CD4-positive, alpha-beta T cell (primary cell): ENCODE measurements at regions not wholly inside any gene's neighbourhood (a gene's known extent, or its start where the extent isn't known, plus 50 kb on each side); places are given as distances from the start of the nearest gene placed in this dataset.
"Not testable (repeated sequence)": the region's sequence is repeated elsewhere in the genome, so short reads cannot be mapped to it uniquely, and the experiment has no call there.

ENCODE experiments used
- ATAC-seq: fragments of 200-7000 bp; cut with Tn5 transposase; one replicate; pipeline ENCODE4 v1.10.0; 2022; ENCODE audit warnings: mild to moderate bottlenecking; ENCODE audit not compliant: poor library complexity
- CTCF ChIA-PET: fragments of 350-600 bp; sonication (Branson Sonifier 250); formaldehyde crosslinking; loops from one replicate; lab custom pipeline; 2021; ENCODE audit warnings: antibody characterized with exemption, inconsistent platforms; lab: Charles Lee
- POLR2A ChIA-PET: fragments of 350-600 bp; sonication (Branson Sonifier 250); formaldehyde crosslinking; loops from one replicate; lab custom pipeline; 2021; ENCODE audit warnings: antibody characterized with exemption, inconsistent platforms; lab: Charles Lee
- DNase-seq, 14 experiments: peaks; one replicate each; pipeline ENCODE4 v3.0.0-alpha.2; 2013 to 2020; ENCODE audit warnings: mixed read lengths in 2 of 14
- H3K27ac ChIP-seq, 2 donors: one replicate each; pipeline versions ENCODE4 v1.5.1 to v1.7.0; 2013; ENCODE audit warnings: low read length in 2 of 2, low read depth in 1 of 2, mild to moderate bottlenecking in 1 of 2
- H3K27me3 ChIP-seq, 2 experiments: 1 replicate in 1 of 2; 2 replicates in 1 of 2; pipeline versions ENCODE4 v1.6.1 to v1.7.0; 2013; ENCODE audit warnings: low read length in 2 of 2, control low read depth in 1 of 2, mild to moderate bottlenecking in 1 of 2, moderate library complexity in 1 of 2; ENCODE audit not compliant: insufficient read depth in 2 of 2, control insufficient read depth in 1 of 2
- H3K36me3 ChIP-seq: one replicate; pipeline ENCODE4 v1.6.1; 2013; ENCODE audit warnings: low read length, control low read depth; ENCODE audit not compliant: insufficient read depth
- H3K4me1 ChIP-seq: one replicate; pipeline ENCODE4 v1.6.1; 2013; ENCODE audit warnings: low read length, control low read depth; ENCODE audit not compliant: insufficient read depth
- H3K4me3 ChIP-seq: one replicate; pipeline ENCODE4 v1.5.1; 2013; ENCODE audit warnings: mild to moderate bottlenecking, low read length, moderate library complexity
- H3K9me3 ChIP-seq, 2 experiments: 1 replicate in 1 of 2; 2 replicates in 1 of 2; pipeline versions ENCODE4 v1.6.1 to v1.7.0; 2013; ENCODE audit warnings: low read length in 2 of 2, mild to moderate bottlenecking in 2 of 2, control low read depth in 1 of 2, moderate library complexity in 1 of 2; ENCODE audit not compliant: control insufficient read depth in 1 of 2, insufficient read depth in 1 of 2
- H3K27ac Mint-ChIP-seq: one replicate; pipeline ENCODE4 v1.8.0; 2020; ENCODE audit warnings: mixed read lengths
- H3K27me3 Mint-ChIP-seq: one replicate; pipeline ENCODE4 v1.8.0; 2021; ENCODE audit warnings: mixed read lengths
- H3K36me3 Mint-ChIP-seq: one replicate; pipeline ENCODE4 v1.8.0; 2021; ENCODE audit warnings: low read depth, mixed read lengths
- H3K4me1 Mint-ChIP-seq: one replicate; pipeline ENCODE4 v1.8.0; 2021; ENCODE audit warnings: low read depth, mixed read lengths
- H3K4me3 Mint-ChIP-seq: one replicate; pipeline ENCODE4 v1.8.0; 2020; ENCODE audit warnings: mild to moderate bottlenecking, mixed read lengths
- H3K9me3 Mint-ChIP-seq: one replicate; pipeline ENCODE4 v1.8.0; 2020; ENCODE audit warnings: mixed read lengths
- intact Hi-C, 2 experiments: fragments of 100-400 bp; cut with DNase I in 1 of 2; cut with micrococcal nuclease in 1 of 2; formaldehyde crosslinking; loops; one replicate each; pipeline versions ENCODE4 v1.15.1 to v1.9.0; 2023 to 2025; cut with DNase I, micrococcal nuclease
- TF ChIP-seq, protein P1 (sequence below): fragments of 200-600 bp; IDR thresholded peaks from one replicate; pipeline ENCODE4 v1.8.0; 2022; ENCODE audit warnings: antibody characterized with exemption, mild to moderate bottlenecking

DNA sequence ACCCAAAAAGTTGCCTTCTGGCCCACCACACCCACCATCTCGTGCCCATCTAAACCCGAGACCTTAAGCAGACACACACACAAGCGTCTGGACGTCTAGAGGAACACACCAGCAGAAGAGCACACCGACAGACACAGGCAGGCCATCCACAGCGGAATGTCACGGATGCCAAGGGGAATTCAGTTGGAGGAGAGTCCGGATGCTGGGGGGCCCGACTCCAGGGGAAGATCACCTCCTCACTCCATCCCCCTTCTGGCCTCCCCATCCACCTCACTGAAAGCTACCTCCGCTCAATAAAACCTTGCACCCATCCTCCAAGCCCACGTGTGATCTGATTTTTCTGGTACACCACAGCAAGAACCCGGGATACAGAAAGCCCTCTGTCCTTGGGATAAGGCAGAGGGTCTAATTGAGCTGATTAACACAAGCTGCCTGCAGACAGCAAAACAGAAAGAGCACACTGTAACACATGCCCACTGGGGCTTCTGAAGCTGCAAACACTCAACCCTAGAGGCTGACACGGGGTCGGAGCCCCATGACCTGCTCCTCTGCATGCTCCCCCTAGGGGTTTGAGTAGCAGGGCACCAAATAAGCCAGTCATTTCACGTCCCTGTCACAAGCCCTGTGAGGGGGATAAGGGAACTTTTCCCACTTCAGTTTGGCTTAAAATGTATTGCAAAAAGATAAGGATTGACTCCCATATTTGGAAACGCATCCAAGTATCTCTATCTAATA, 339.6 kb upstream of the PCDH10 start:
- no peaks in the 10 kb centered on the region for H3K36me3 Mint-ChIP-seq
- CTCF ChIA-PET = no interaction called here
- no peaks in the 10 kb centered on the region for H3K36me3 ChIP-seq
- ATAC-seq = no peak
- H3K27me3 ChIP-seq = no peaks in the 10 kb centered on the region
- TF ChIP-seq, protein P1, sequence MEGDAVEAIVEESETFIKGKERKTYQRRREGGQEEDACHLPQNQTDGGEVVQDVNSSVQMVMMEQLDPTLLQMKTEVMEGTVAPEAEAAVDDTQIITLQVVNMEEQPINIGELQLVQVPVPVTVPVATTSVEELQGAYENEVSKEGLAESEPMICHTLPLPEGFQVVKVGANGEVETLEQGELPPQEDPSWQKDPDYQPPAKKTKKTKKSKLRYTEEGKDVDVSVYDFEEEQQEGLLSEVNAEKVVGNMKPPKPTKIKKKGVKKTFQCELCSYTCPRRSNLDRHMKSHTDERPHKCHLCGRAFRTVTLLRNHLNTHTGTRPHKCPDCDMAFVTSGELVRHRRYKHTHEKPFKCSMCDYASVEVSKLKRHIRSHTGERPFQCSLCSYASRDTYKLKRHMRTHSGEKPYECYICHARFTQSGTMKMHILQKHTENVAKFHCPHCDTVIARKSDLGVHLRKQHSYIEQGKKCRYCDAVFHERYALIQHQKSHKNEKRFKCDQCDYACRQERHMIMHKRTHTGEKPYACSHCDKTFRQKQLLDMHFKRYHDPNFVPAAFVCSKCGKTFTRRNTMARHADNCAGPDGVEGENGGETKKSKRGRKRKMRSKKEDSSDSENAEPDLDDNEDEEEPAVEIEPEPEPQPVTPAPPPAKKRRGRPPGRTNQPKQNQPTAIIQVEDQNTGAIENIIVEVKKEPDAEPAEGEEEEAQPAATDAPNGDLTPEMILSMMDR = no peak
- H3K4me3 ChIP-seq = no peak overlapping the region
- H3K27ac ChIP-seq = no peak overlapping the region
- POLR2A ChIA-PET = no interaction called here
- no peaks in the 10 kb centered on the region for H3K9me3 Mint-ChIP-seq
- H3K27ac Mint-ChIP-seq = no peak overlapping the region
- H3K4me1 Mint-ChIP-seq = no peaks in the 10 kb centered on the region
- H3K9me3 ChIP-seq = peaks cover 0 to 8% of the 10 kb centered on the region in 2 experiments
- H3K4me1 ChIP-seq = no peaks in the 10 kb centered on the region
- H3K4me3 Mint-ChIP-seq = no peak overlapping the region
- intact Hi-C loops = no loop called here
- DNase-seq = no peak
- no peaks in the 10 kb centered on the region for H3K27me3 Mint-ChIP-seq

DNA sequence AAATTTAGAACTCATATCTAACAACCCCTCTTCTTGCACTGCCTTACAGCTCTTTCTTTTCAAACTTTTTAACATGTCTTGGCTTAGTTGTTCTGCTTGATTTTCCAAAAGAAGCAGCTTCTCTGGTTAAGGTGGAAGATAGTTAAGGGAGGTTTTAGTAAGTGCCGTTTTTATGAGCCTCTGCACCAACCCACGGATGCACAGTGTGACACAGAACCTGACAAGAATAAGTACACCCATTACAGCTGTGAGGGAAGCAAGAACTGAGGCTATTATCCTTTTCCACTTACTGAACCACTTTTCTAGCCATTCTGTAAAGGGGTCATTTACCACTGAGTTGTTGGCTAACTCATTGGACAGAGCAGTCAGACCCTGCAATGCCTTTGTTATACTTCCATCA, 336.0 kb upstream of the PCDH10 start:
- H3K27me3 Mint-ChIP-seq, POLR2A ChIA-PET, H3K36me3 ChIP-seq, H3K4me3 Mint-ChIP-seq, H3K27ac Mint-ChIP-seq, H3K27ac ChIP-seq, H3K4me1 ChIP-seq, H3K27me3 ChIP-seq, ATAC-seq, CTCF ChIA-PET, H3K36me3 Mint-ChIP-seq, H3K4me3 ChIP-seq, DNase-seq, H3K4me1 Mint-ChIP-seq, intact Hi-C loops, H3K9me3 Mint-ChIP-seq, H3K9me3 ChIP-seq: not testable (repeated sequence)

DNA sequence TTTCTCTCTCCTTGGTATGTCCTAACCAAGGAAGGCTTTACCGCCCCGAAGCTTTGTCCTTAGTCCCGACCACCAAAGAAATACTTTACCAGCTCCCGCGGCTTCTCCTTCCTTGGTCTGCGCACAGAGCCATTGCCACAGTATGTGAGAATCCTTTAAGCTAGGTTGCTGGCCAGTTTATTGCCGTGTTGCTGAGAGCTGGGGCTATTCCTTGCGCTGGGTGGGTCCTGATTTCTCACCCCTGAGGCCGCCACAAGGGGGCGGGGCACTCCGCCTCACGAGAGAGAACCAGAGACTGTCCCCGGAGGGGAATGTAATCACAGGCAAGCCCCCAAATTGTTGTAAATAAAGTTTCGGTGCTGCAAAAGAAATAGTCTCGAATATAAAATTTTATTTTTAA, 331.0 kb upstream of the PCDH10 start:
- Histone ChIP-seq H3K36me3 (no peaks in the 10 kb centered on the region), H3K4me1 (no peaks in the 10 kb centered on the region), H3K27ac (no peak overlapping the region), H3K9me3 (peaks cover 0 to 9% of the 10 kb centered on the region in 2 experiments), H3K4me3 (no peak overlapping the region), H3K27me3 (no peaks in the 10 kb centered on the region)
- Mint-ChIP-seq H3K27me3 (no peaks in the 10 kb centered on the region), H3K9me3 (peaks cover 2% of the 10 kb centered on the region), H3K4me1 (no peaks in the 10 kb centered on the region), H3K36me3 (no peaks in the 10 kb centered on the region), H3K4me3 (no peak overlapping the region), H3K27ac (no peak overlapping the region)
- intact Hi-C loops = no loop called here
- CTCF ChIA-PET = no interaction called here
- POLR2A ChIA-PET = no interaction called here
- DNase-seq (no peak), ATAC-seq (no peak)
- TF ChIP-seq, protein P1 = no peak

DNA sequence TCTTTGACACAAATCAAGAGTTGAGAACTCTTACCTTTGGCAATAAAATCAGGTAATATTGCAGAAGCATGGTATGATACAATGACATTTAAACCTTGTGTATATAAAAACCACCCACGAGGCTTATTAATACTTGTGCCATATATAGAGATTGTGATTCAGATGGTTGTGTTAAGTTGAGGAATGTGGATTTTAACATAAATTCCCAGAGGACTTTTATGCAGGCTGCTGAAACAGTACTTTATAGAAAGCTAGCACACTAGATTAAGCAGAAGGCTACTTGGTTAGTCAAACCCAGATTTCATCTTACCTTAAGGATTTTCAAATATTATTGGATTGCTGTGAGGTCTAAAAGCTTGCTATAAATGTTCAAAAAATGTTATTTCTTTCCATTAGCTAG, 325.7 kb upstream of the PCDH10 start:
- H3K36me3 ChIP-seq = no peaks in the 10 kb centered on the region
- H3K27me3 ChIP-seq = no peaks in the 10 kb centered on the region
- CTCF ChIA-PET = no interaction called here
- Mint-ChIP-seq H3K4me1 (no peaks in the 10 kb centered on the region), H3K36me3 (no peaks in the 10 kb centered on the region), H3K9me3 (peaks cover 2% of the 10 kb centered on the region), H3K27me3 (no peaks in the 10 kb centered on the region), H3K27ac (no peak overlapping the region), H3K4me3 (no peak overlapping the region)
- H3K4me3 ChIP-seq = no peak overlapping the region
- DNase-seq = no peak
- ATAC-seq = no peak
- no peak overlapping the region for H3K27ac ChIP-seq
- H3K4me1 ChIP-seq = no peaks in the 10 kb centered on the region
- intact Hi-C loops = no loop called here
- H3K9me3 ChIP-seq = peaks cover 0 to 4% of the 10 kb centered on the region in 2 experiments
- POLR2A ChIA-PET = no interaction called here
- TF ChIP-seq, protein P1 = no peak
